H1 (cell line): ENCODE measurements at regions not wholly inside any gene's neighbourhood (a gene's known extent, or its start where the extent isn't known, plus 50 kb on each side); places are given as distances from the start of the nearest gene placed in this dataset.
"Not testable (repeated sequence)": the region's sequence is repeated elsewhere in the genome, so short reads cannot be mapped to it uniquely, and the experiment has no call there.

Experiments used
- CTCF ChIP-seq, 3 experiments: IDR thresholded peaks; 1 replicate in 2 of 3; 2 replicates in 1 of 3; pipeline versions ENCODE4 v1.5.1 to v1.6.1; 2011; ENCODE audit warnings: low read length in 3 of 3, mild to moderate bottlenecking in 3 of 3, inconsistent platforms in 2 of 3, low read depth in 1 of 3, moderate library complexity in 1 of 3; ENCODE audit not compliant: insufficient read depth in 1 of 3; ENCODE audit errors: control extremely low read depth in 1 of 3
- FOSL1 ChIP-seq: IDR thresholded peaks from 2 replicates; pipeline ENCODE4 v1.6.1; 2011; ENCODE audit warnings: mild to moderate bottlenecking, low read depth, low read length, moderate library complexity; ENCODE audit not compliant: insufficient read depth
- JUND ChIP-seq: IDR thresholded peaks from 2 replicates; pipeline ENCODE4 v1.6.1; 2011; ENCODE audit warnings: mild to moderate bottlenecking, improper control_type of control experiment, low read length
- KDM5A ChIP-seq: fragments of 200-600 bp; IDR thresholded peaks from 2 replicates; pipeline ENCODE4 v1.7.1; 2012; ENCODE audit warnings: mild to moderate bottlenecking, low read length, inconsistent platforms, mixed read lengths
- SIX5 ChIP-seq: IDR thresholded peaks from 2 replicates; pipeline ENCODE4 v1.6.1; 2011; ENCODE audit warnings: mild to moderate bottlenecking, low read depth, low read length
- SP2 ChIP-seq: IDR thresholded peaks from 2 replicates; pipeline ENCODE4 v1.6.1; 2012; ENCODE audit warnings: mild to moderate bottlenecking, low read length, inconsistent platforms

GRCh38 chr15:84147307-84147706, 88.3 kb upstream of the GOLGA6L4 start:
- not testable (repeated sequence) for TF ChIP-seq CTCF (IDR thresholded peaks at IDR 0.05; ENCODE audit: control extremely low read depth in 1 of 3, insufficient read depth in 1 of 3, low read depth in 1 of 3, low read length in 3 of 3); KDM5A; JUND; SP2; SIX5; FOSL1
